SK-N-SH treated with all-trans-retinoic acid at 6 μM for 48 hours (cell line): ENCODE measurements at regions not wholly inside any gene's neighbourhood (a gene's known extent, or its start where the extent isn't known, plus 50 kb on each side); places are given as distances from the start of the nearest gene placed in this dataset.

ENCODE experiments used
- ATAC-seq: fragments of 200-7000 bp; cut with Tn5 transposase; 3 replicates; pipeline ENCODE4 v1.9.1; 2020; ENCODE audit warnings: mild to moderate bottlenecking, moderate library complexity
- ARNTL ChIP-seq: fragments of 450-650 bp; formaldehyde crosslinking; IDR thresholded peaks from 2 replicates; pipeline ENCODE4 v1.5.0; 2020; ENCODE audit warnings: low read depth, mild to moderate bottlenecking, moderate library complexity, borderline replicate concordance
- CSDC2 ChIP-seq: fragments of 250-450 bp; sonication (Bioruptor Pico); IDR thresholded peaks from 2 replicates; pipeline ENCODE4 v1.5.0; 2020; ENCODE audit warnings: mild to moderate bottlenecking, moderate library complexity
- CSRNP3 ChIP-seq: fragments of 250-450 bp; sonication (Bioruptor Pico); IDR thresholded peaks from 2 replicates; pipeline ENCODE4 v1.5.1; 2021; ENCODE audit warnings: mild to moderate bottlenecking, moderate library complexity
- ESRRG ChIP-seq: fragments of 250-450 bp; sonication (Bioruptor Pico); IDR thresholded peaks from 2 replicates; pipeline ENCODE4 v1.6.1; 2021; ENCODE audit warnings: mild to moderate bottlenecking
- GLIS3 ChIP-seq: fragments of 250-450 bp; sonication (Bioruptor Pico); IDR thresholded peaks from 2 replicates; pipeline ENCODE4 v1.5.0; 2020; ENCODE audit warnings: mild to moderate bottlenecking, moderate library complexity
- ISL1 ChIP-seq: fragments of 250-450 bp; sonication (Bioruptor Pico); IDR thresholded peaks from 2 replicates; pipeline ENCODE4 v2.1.2; 2022; ENCODE audit warnings: mild to moderate bottlenecking, moderate library complexity
- OSR1 ChIP-seq: fragments of 250-450 bp; sonication (Bioruptor Pico); IDR thresholded peaks from 2 replicates; pipeline ENCODE4 v1.8.0; 2022; ENCODE audit warnings: moderate library complexity, mild to moderate bottlenecking, inconsistent platforms
- PPARA ChIP-seq: fragments of 250-450 bp; sonication (Bioruptor Pico); IDR thresholded peaks from 2 replicates; pipeline ENCODE4 v1.5.0; 2020; ENCODE audit warnings: mild to moderate bottlenecking, borderline replicate concordance
- RARB ChIP-seq: fragments of 250-450 bp; sonication (Bioruptor Pico); IDR thresholded peaks from 2 replicates; pipeline ENCODE4 v1.8.0; 2021; ENCODE audit warnings: mild to moderate bottlenecking, moderate library complexity
- SNAI2 ChIP-seq: fragments of 250-450 bp; sonication (Bioruptor Pico); IDR thresholded peaks from 2 replicates; pipeline ENCODE4 v1.5.0; 2020; ENCODE audit warnings: mild to moderate bottlenecking, moderate library complexity
- TCF4 ChIP-seq: fragments of 250-450 bp; sonication (Bioruptor Pico); IDR thresholded peaks from 2 replicates; pipeline ENCODE4 v1.8.0; 2021; ENCODE audit warnings: mild to moderate bottlenecking, moderate library complexity, borderline replicate concordance
- TOX ChIP-seq: fragments of 250-450 bp; sonication (Bioruptor Pico); IDR thresholded peaks from 2 replicates; pipeline ENCODE4 v1.8.0; 2021; ENCODE audit warnings: mild to moderate bottlenecking, moderate library complexity, borderline replicate concordance
- TSHZ2 ChIP-seq: fragments of 250-450 bp; sonication (Bioruptor Pico); IDR thresholded peaks from 2 replicates; pipeline ENCODE4 v1.5.0; 2020; ENCODE audit warnings: mild to moderate bottlenecking, moderate library complexity
- ZC3H10 ChIP-seq: fragments of 250-450 bp; sonication (Bioruptor Pico); IDR thresholded peaks from 2 replicates; pipeline ENCODE4 v1.5.1; 2021; ENCODE audit warnings: mild to moderate bottlenecking, moderate library complexity
- ZFP3 ChIP-seq: fragments of 250-450 bp; sonication (Bioruptor Pico); IDR thresholded peaks from 2 replicates; pipeline ENCODE4 v1.5.0; 2020; ENCODE audit warnings: mild to moderate bottlenecking, moderate library complexity
- ZFP30 ChIP-seq: fragments of 450-650 bp; formaldehyde crosslinking; IDR thresholded peaks from 2 replicates; pipeline ENCODE4 v1.5.0; 2022; ENCODE audit warnings: mild to moderate bottlenecking, moderate library complexity
- ZNF565 ChIP-seq: fragments of 450-650 bp; formaldehyde crosslinking; conservative IDR thresholded peaks from 2 replicates; pipeline ENCODE4 v1.5.0; 2020; ENCODE audit warnings: low read depth, mild to moderate bottlenecking, moderate library complexity
- ZNF70 ChIP-seq: fragments of 450-650 bp; formaldehyde crosslinking; IDR thresholded peaks from 2 replicates; pipeline ENCODE4 v1.5.0; 2020; ENCODE audit warnings: mild to moderate bottlenecking, moderate library complexity
- ZNF8 ChIP-seq: fragments of 450-650 bp; formaldehyde crosslinking; IDR thresholded peaks from 2 replicates; pipeline ENCODE4 v1.5.0; 2020; ENCODE audit warnings: mild to moderate bottlenecking, moderate library complexity
- TF ChIP-seq, protein P1 (sequence below): fragments of 250-450 bp; sonication (Bioruptor Pico); IDR thresholded peaks from 2 replicates; pipeline ENCODE4 v1.5.1; 2020; ENCODE audit warnings: low read depth, mild to moderate bottlenecking, moderate library complexity
- TF ChIP-seq, protein P2 (sequence below): fragments of 250-450 bp; sonication (Bioruptor Pico); IDR thresholded peaks from 2 replicates; pipeline ENCODE4 v1.8.0; 2021; ENCODE audit warnings: low read depth, mild to moderate bottlenecking, moderate library complexity, borderline replicate concordance

GRCh38 chr2:219824996-219825395 is 197.6 kb downstream of the SLC4A3 start:
- TF ChIP-seq ARNTL (CRISPR knock-in tag) = no peak
- TF ChIP-seq SNAI2 = no peak
- TF ChIP-seq, all 23 proteins: peak for 0
- ATAC-seq = no peak

DNA sequence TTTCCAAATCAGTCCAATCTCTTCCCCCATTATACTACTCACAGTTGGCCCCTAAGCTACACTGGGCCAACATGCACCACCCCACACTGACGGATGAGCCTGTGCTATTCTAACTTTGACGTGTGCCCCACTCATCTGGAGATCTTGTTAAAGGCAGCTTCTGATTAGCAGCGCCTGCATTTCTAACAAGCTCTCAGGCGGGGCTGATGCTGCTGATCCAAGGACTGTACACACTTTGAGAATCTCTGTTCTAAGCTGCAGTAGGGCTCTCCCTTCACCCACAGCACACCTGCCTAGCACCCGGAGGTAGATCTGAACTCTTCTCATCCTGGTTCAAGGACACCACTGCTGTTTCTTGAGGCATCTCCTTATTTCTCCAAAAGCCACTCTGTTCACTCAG is 200.7 kb downstream of the SLC4A3 start:
- ATAC-seq = no peak
- TF ChIP-seq ZC3H10 (no peak), ISL1 (CRISPR knock-in tag) (no peak), ZNF8 (CRISPR knock-in tag) (no peak), RARB (CRISPR knock-in tag) (no peak), TCF4 (CRISPR knock-in tag) (no peak), ZNF565 (CRISPR knock-in tag) (no peak), CSDC2 (CRISPR knock-in tag) (no peak), ZFP3 (CRISPR knock-in tag) (no peak), ESRRG (no peak), ZNF70 (CRISPR knock-in tag) (no peak), GLIS3 (no peak), OSR1 (CRISPR knock-in tag) (no peak), TSHZ2 (CRISPR knock-in tag) (no peak), CSRNP3 (CRISPR knock-in tag) (no peak), ZFP30 (CRISPR knock-in tag) (no peak), PPARA (CRISPR knock-in tag) (no peak), ARNTL (CRISPR knock-in tag) (no peak), SNAI2 (no peak)
- TF ChIP-seq, protein P1, sequence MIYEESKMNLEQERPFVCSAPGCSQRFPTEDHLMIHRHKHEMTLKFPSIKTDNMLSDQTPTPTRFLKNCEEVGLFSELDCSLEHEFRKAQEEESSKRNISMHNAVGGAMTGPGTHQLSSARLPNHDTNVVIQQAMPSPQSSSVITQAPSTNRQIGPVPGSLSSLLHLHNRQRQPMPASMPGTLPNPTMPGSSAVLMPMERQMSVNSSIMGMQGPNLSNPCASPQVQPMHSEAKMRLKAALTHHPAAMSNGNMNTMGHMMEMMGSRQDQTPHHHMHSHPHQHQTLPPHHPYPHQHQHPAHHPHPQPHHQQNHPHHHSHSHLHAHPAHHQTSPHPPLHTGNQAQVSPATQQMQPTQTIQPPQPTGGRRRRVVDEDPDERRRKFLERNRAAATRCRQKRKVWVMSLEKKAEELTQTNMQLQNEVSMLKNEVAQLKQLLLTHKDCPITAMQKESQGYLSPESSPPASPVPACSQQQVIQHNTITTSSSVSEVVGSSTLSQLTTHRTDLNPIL = no peak
- TF ChIP-seq, protein P2, sequence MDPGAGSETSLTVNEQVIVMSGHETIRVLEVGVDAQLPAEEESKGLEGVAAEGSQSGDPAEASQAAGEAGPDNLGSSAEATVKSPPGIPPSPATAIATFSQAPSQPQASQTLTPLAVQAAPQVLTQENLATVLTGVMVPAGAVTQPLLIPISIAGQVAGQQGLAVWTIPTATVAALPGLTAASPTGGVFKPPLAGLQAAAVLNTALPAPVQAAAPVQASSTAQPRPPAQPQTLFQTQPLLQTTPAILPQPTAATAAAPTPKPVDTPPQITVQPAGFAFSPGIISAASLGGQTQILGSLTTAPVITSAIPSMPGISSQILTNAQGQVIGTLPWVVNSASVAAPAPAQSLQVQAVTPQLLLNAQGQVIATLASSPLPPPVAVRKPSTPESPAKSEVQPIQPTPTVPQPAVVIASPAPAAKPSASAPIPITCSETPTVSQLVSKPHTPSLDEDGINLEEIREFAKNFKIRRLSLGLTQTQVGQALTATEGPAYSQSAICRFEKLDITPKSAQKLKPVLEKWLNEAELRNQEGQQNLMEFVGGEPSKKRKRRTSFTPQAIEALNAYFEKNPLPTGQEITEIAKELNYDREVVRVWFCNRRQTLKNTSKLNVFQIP (CRISPR knock-in tag) = no peak

GRCh38 chr2:219829667-219830352 is 202.4 kb downstream of the SLC4A3 start:
- no peak for TF ChIP-seq TCF4 (CRISPR knock-in tag)
- TF ChIP-seq ZNF70 (CRISPR knock-in tag) = no peak
- TF ChIP-seq ZNF565 (CRISPR knock-in tag) = no peak
- TF ChIP-seq RARB (CRISPR knock-in tag) = no peak
- TF ChIP-seq ISL1 (CRISPR knock-in tag) = no peak
- TF ChIP-seq, protein P2 (CRISPR knock-in tag) = no peak
- TF ChIP-seq SNAI2 = no peak
- no peak for TF ChIP-seq ZC3H10
- TF ChIP-seq ZFP3 (CRISPR knock-in tag) = no peak
- TF ChIP-seq GLIS3 = no peak
- TF ChIP-seq OSR1 (CRISPR knock-in tag) = no peak
- no peak for TF ChIP-seq ZFP30 (CRISPR knock-in tag)
- TF ChIP-seq, protein P1 = no peak
- TF ChIP-seq TOX = no peak
- TF ChIP-seq ARNTL (CRISPR knock-in tag) = no peak
- TF ChIP-seq CSRNP3 (CRISPR knock-in tag) = no peak
- ATAC-seq = no peak
